Natural killer cell (primary cell): ENCODE measurements at regions not wholly inside any gene's neighbourhood (a gene's known extent, or its start where the extent isn't known, plus 50 kb on each side); places are given as distances from the start of the nearest gene placed in this dataset.

Source experiments
- ATAC-seq, 3 donors: fragments of 150-1000 bp in 2 of 3; fragments of 200-7000 bp in 1 of 3; cut with Tn5 transposase; 1 replicate in 1 of 3; 2 replicates in 2 of 3; pipeline ENCODE4 v1.10.0; 2021; ENCODE audit warnings: mild to moderate bottlenecking in 2 of 3, moderate library complexity in 2 of 3
- DNase-seq, 2 donors: peaks; one replicate each; pipeline versions ENCODE4 v3.0.0 to v3.0.0-alpha.2; 2013 to 2021; ENCODE audit warnings: mixed read lengths in 1 of 2
- H3K27ac ChIP-seq: one replicate; pipeline ENCODE4 v1.5.1; 2013; ENCODE audit warnings: mild to moderate bottlenecking, low read length
- H3K27me3 ChIP-seq: one replicate; pipeline ENCODE4 v1.6.1; 2013; ENCODE audit warnings: low read length; ENCODE audit not compliant: control insufficient read depth, insufficient read depth
- H3K36me3 ChIP-seq: one replicate; pipeline ENCODE4 v1.6.1; 2013; ENCODE audit warnings: low read length; ENCODE audit not compliant: control insufficient read depth, insufficient read depth
- H3K4me1 ChIP-seq: one replicate; pipeline ENCODE4 v1.6.1; 2013; ENCODE audit warnings: low read length; ENCODE audit not compliant: control insufficient read depth, insufficient read depth
- H3K4me3 ChIP-seq: one replicate; pipeline ENCODE4 v1.5.1; 2013; ENCODE audit warnings: low read length
- H3K9me3 ChIP-seq: one replicate; pipeline ENCODE4 v1.6.1; 2013; ENCODE audit warnings: low read length; ENCODE audit not compliant: control insufficient read depth, insufficient read depth
- H3K27ac Mint-ChIP-seq, 2 donors: one replicate each; pipeline ENCODE4 v1.8.0; 2022; ENCODE audit warnings: mild to moderate bottlenecking in 2 of 2, mixed read lengths in 2 of 2, moderate library complexity in 1 of 2
- H3K27me3 Mint-ChIP-seq, 2 donors: one replicate each; pipeline ENCODE4 v1.8.0; 2022; ENCODE audit warnings: low read depth in 2 of 2, mixed read lengths in 2 of 2
- H3K36me3 Mint-ChIP-seq: one replicate; pipeline ENCODE4 v1.8.0; 2022; ENCODE audit warnings: mixed read lengths
- H3K4me1 Mint-ChIP-seq, 2 donors: one replicate each; pipeline ENCODE4 v1.8.0; 2022; ENCODE audit warnings: mixed read lengths in 2 of 2
- H3K4me3 Mint-ChIP-seq: one replicate; pipeline ENCODE4 v1.8.0; 2022; ENCODE audit warnings: mild to moderate bottlenecking, moderate library complexity, mixed read lengths
- H3K9me3 Mint-ChIP-seq, 2 donors: one replicate each; pipeline ENCODE4 v1.8.0; 2022; ENCODE audit warnings: mixed read lengths in 2 of 2
- CTCF ChIP-seq: fragments of 200-600 bp; IDR thresholded peaks from one replicate; pipeline ENCODE4 v1.8.0; 2022; ENCODE audit warnings: antibody characterized with exemption
- WGBS: methylation state at CpG from one replicate; pipeline ENCODE4 v1.1.7; 2013; ENCODE audit warnings: missing lambda C conversion rate; ENCODE audit not compliant: insufficient coverage; 5-methylcytosine and 5-hydroxymethylcytosine counted together
- intact Hi-C: fragments of 100-400 bp; cut with micrococcal nuclease; formaldehyde crosslinking; loops from one replicate; pipeline ENCODE4 v1.14.2; 2022

DNA sequence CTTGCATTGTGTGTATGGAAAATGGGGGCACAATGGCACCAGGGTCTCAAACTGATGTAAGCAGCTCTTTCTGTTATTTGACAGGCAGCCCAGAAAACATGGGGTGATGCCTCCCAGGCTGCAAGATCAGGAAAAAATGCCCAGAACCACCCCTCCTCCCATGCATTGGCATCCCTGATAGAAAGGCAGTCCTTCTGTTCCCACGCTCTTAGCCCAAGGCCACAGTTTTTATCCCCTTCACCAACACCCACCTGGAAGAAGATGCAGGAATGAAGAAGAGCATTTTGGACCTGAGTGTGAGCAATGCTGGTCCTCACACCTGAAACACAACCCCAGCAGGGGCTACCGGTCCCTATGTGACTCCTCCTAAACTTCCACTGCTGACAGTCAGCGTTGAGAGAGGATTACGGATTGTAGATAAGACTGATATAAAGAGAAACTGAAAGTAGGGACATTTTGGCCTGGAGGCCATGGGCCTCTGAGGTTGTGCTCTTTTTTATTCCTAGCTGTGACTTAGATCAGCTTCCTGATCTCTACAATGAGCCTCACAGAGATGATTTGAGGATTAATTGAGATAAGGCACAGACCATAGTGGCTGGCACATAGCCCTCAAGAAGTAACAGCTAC, 386.0 kb upstream of the ATP5MC3 start:
- intact Hi-C loops, result no loop called here
- Histone ChIP-seq H3K27me3 (no peaks in the 10 kb centered on the region), H3K36me3 (no peaks in the 10 kb centered on the region), H3K4me1 (peaks cover 13% of the 10 kb centered on the region), H3K4me3 (no peak overlapping the region), H3K27ac (peak overlapping the region; percentile 53), H3K9me3 (no peaks in the 10 kb centered on the region)
- Mint-ChIP-seq H3K4me3 (peak overlapping the region; percentile 55), H3K9me3 (no peaks in the 10 kb centered on the region), H3K27ac (peak overlapping the region; percentile 58 to 68), H3K4me1 (peaks cover 17 to 20% of the 10 kb centered on the region in 2 donors), H3K36me3 (no peaks in the 10 kb centered on the region), H3K27me3 (peaks cover 29 to 46% of the 10 kb centered on the region in 2 donors)
- ATAC-seq (peak; percentile 84 to 88 (median 87)), DNase-seq (no peak)
- WGBS, result 34% methylated on average over 3 of the region's 4 CpGs
- no peak for TF ChIP-seq CTCF

- TF ChIP-seq CTCF, result no peak
- DNase-seq, result no peak
- no peak for ATAC-seq
- H3K4me1 ChIP-seq, result no peaks in the 10 kb centered on the region
- Mint-ChIP-seq H3K4me1 (no peaks in the 10 kb centered on the region), H3K4me3 (no peak overlapping the region), H3K9me3 (no peaks in the 10 kb centered on the region), H3K27me3 (peaks cover 16 to 28% of the 10 kb centered on the region in 2 donors), H3K27ac (no peak overlapping the region), H3K36me3 (no peaks in the 10 kb centered on the region)
- no peak overlapping the region for H3K27ac ChIP-seq
- no peaks in the 10 kb centered on the region for H3K36me3 ChIP-seq
- H3K27me3 ChIP-seq, result no peaks in the 10 kb centered on the region
- H3K4me3 ChIP-seq, result no peak overlapping the region
- no peaks in the 10 kb centered on the region for H3K9me3 ChIP-seq
- intact Hi-C loops, result no loop called here
- WGBS, result 93% methylated on average over 5 of the region's 5 CpGs
These were observed 379.1 kb upstream of the ATP5MC3 start for GRCh38 chr2:175560521-175561169.

- no peaks in the 10 kb centered on the region for H3K9me3 Mint-ChIP-seq
- H3K36me3 Mint-ChIP-seq, result no peaks in the 10 kb centered on the region
- WGBS, result 82% methylated on average over 2 of the region's 3 CpGs
These were observed 378.1 kb upstream of the ATP5MC3 start for GRCh38 chr2:175559613-175560012.

More at GRCh38 chr2:175559613-175560012, 378.1 kb upstream of the ATP5MC3 start:
- no peaks in the 10 kb centered on the region for H3K27me3 ChIP-seq
- Mint-ChIP-seq H3K27ac (no peak overlapping the region), H3K4me3 (no peak overlapping the region), H3K27me3 (peaks cover 17 to 34% of the 10 kb centered on the region in 2 donors), H3K4me1 (no peaks in the 10 kb centered on the region)
- no peaks in the 10 kb centered on the region for H3K36me3 ChIP-seq
- intact Hi-C loops, result no loop called here
- no peak overlapping the region for H3K4me3 ChIP-seq
- ATAC-seq (no peak), DNase-seq (no peak)
- H3K27ac ChIP-seq, result no peak overlapping the region
- TF ChIP-seq CTCF, result no peak
- no peaks in the 10 kb centered on the region for H3K9me3 ChIP-seq
- H3K4me1 ChIP-seq, result no peaks in the 10 kb centered on the region
